Ovary (tissue), 7 donors: ENCODE measurements at regions not wholly inside any gene's neighbourhood (a gene's known extent, or its start where the extent isn't known, plus 50 kb on each side); places are given as distances from the start of the nearest gene placed in this dataset.

ENCODE experiments used
- DNase-seq, 5 donors: peaks; one replicate each; pipeline ENCODE4 v3.0.0-alpha.2; 2019 to 2020
- H3K27ac ChIP-seq, 2 donors: fragments of 200-600 bp; one replicate each; pipeline versions ENCODE4 v1.5.1 to v1.8.0; 2019 to 2022
- H3K27me3 ChIP-seq: fragments of 200-600 bp; one replicate; pipeline ENCODE4 v1.8.0; 2022
- H3K36me3 ChIP-seq: fragments of 200-600 bp; sonication (generic); one replicate; pipeline ENCODE4 v1.5.1; 2019
- H3K4me1 ChIP-seq: one replicate; pipeline ENCODE4 v1.8.1; 2013; ENCODE audit warnings: mild to moderate bottlenecking, moderate library complexity; ENCODE audit not compliant: insufficient read depth
- H3K4me3 ChIP-seq: fragments of 200-600 bp; sonication (generic); one replicate; pipeline ENCODE4 v1.5.1; 2017
- H3K9me3 ChIP-seq, 2 donors: fragments of 200-600 bp in 1 of 2; sonication (generic) in 1 of 2; one replicate each; pipeline versions ENCODE4 v1.5.1 to v1.8.1; 2013 to 2019; ENCODE audit warnings: mild to moderate bottlenecking in 1 of 2, moderate library complexity in 1 of 2
- CTCF ChIP-seq, 3 donors: fragments of 450-650 bp in 2 of 3; fragments of 200-600 bp in 1 of 3; IDR thresholded peaks; one replicate each; pipeline versions ENCODE4 v1.5.1 to v1.8.0; 2016 to 2022; ENCODE audit warnings: antibody characterized with exemption in 3 of 3, mild to moderate bottlenecking in 1 of 3
- EP300 ChIP-seq: sonication (generic); formaldehyde crosslinking; IDR thresholded peaks from one replicate; pipeline ENCODE4 v1.6.1; 2017; ENCODE audit warnings: antibody characterized with exemption
- POLR2A ChIP-seq: fragments of 450-650 bp; IDR thresholded peaks from one replicate; pipeline ENCODE4 v1.6.1; 2017; ENCODE audit warnings: antibody characterized with exemption, mild to moderate bottlenecking, moderate library complexity
- WGBS, 3 donors: extraction: QIAGEN DNeasy Blood & Tissue Kit in 1 of 3; methylation state at CpG; one replicate each; pipeline versions ENCODE4 v1.1.5 to v1.1.7; 2013 to 2017; 5-methylcytosine and 5-hydroxymethylcytosine counted together
- intact Hi-C, 4 donors: fragments of 100-400 bp; cut with DNase I; formaldehyde crosslinking; loops; one replicate each; pipeline versions ENCODE4 v1.11.0 to v1.15.1; 2022 to 2023
- donor health status: DM: no; HTN: no; CAD: no; lungs with moderate emphysema.
- donor health status: DM: no; HTN: no; CAD: no.
- donor health status: Bipolar disorder and iron deficiency.
- donor health status: DM: no; HTN: no; CAD: no.
- donor health status: DM: yes; HTN: yes; CAD: no.

- TF ChIP-seq CTCF (IDR thresholded peaks at IDR 0.05) (no peak), EP300 (no peak), POLR2A (no peak)
- no peaks in the 10 kb centered on the region for H3K9me3 ChIP-seq
- 78 to 86% (median 80%) methylated on average over 6 of the region's 6 CpGs for WGBS, 3 donors
Measured at GRCh38 chr14:106037380-106037779, 511.0 kb downstream of the TMEM121 start.

GRCh38 chr14:106038263-106038662 is 511.9 kb downstream of the TMEM121 start:
- H3K27me3 ChIP-seq, result no peaks in the 10 kb centered on the region
- H3K4me3 ChIP-seq, result no peak overlapping the region
- intact Hi-C loops, result no loop called here
- TF ChIP-seq CTCF (IDR thresholded peaks at IDR 0.05) (no peak), EP300 (no peak), POLR2A (no peak)
- no peaks in the 10 kb centered on the region for H3K4me1 ChIP-seq
- H3K27ac ChIP-seq, result no peak overlapping the region
- H3K9me3 ChIP-seq, result no peaks in the 10 kb centered on the region
- DNase-seq, result no peak
- 49 to 54% (median 50%) methylated on average over 3 of the region's 3 CpGs for WGBS, 3 donors
- no peaks in the 10 kb centered on the region for H3K36me3 ChIP-seq

More at GRCh38 chr14:106037380-106037779, 511.0 kb downstream of the TMEM121 start:
- H3K4me1 ChIP-seq, result no peaks in the 10 kb centered on the region
- intact Hi-C loops, result no loop called here
- H3K27me3 ChIP-seq, result no peaks in the 10 kb centered on the region
- H3K4me3 ChIP-seq, result no peak overlapping the region
- no peak for DNase-seq
- no peaks in the 10 kb centered on the region for H3K36me3 ChIP-seq
- H3K27ac ChIP-seq, result no peak overlapping the region

GRCh38 chr14:106039400-106039799 is 513.0 kb downstream of the TMEM121 start:
- no peaks in the 10 kb centered on the region for H3K36me3 ChIP-seq
- no peaks in the 10 kb centered on the region for H3K9me3 ChIP-seq
- DNase-seq, result no peak
- intact Hi-C loops, result no loop called here
- no peaks in the 10 kb centered on the region for H3K27me3 ChIP-seq
- no peak for TF ChIP-seq CTCF (IDR thresholded peaks at IDR 0.05)
- no peak for TF ChIP-seq EP300
- no peak for TF ChIP-seq POLR2A
- no peaks in the 10 kb centered on the region for H3K4me1 ChIP-seq
- H3K27ac ChIP-seq, result no peak overlapping the region
- 31 to 58% (median 36%) methylated on average over 4 of the region's 4 CpGs for WGBS, 3 donors
- no peak overlapping the region for H3K4me3 ChIP-seq

GRCh38 chr14:106044515-106044914 is 518.1 kb downstream of the TMEM121 start:
- Histone ChIP-seq H3K4me3 (no peak overlapping the region), H3K4me1 (no peaks in the 10 kb centered on the region), H3K36me3 (no peaks in the 10 kb centered on the region), H3K9me3 (no peaks in the 10 kb centered on the region), H3K27ac (no peak overlapping the region), H3K27me3 (no peaks in the 10 kb centered on the region)
- 52 to 69% (median 66%) methylated on average over 4 of the region's 4 CpGs for WGBS, 3 donors
- TF ChIP-seq CTCF (IDR thresholded peaks at IDR 0.05), result no peak
- no peak for TF ChIP-seq POLR2A
- TF ChIP-seq EP300, result no peak
- no peak for DNase-seq
- intact Hi-C loops, result no loop called here
